ENCODE measurements at regions not wholly inside any gene's neighbourhood (a gene's known extent, or its start where the extent isn't known, plus 50 kb on each side); places are given as distances from the start of the nearest gene placed in this dataset.

DNA sequence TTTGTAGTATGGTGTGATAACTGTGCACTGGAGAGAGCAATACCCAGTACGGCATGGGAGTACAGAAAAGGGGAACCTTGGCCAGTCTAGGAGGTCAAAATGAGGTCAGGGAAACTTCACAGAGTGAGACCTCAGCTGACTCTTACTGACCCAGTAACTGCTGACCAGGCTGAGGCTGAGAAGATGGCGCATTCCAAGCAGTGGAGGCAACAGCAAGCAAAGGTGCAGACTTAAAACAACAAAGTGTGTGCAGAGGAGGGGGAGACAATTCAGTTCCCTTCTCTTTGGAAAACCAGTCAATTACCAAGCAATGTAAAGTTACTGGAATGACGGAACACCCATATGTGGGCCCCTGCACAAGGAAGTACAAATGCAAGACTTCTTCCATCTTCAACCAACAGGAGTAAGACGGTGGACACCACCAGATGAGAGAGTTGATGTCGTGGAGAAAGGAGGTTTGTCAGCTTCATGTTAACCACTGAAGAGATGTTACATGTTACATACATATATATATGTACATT lies 54.6 kb upstream of the PRDX6 start:
- TF ChIP-seq EP300 (IDR thresholded peaks at IDR 0.05), result no peak
- TF ChIP-seq, protein P1, sequence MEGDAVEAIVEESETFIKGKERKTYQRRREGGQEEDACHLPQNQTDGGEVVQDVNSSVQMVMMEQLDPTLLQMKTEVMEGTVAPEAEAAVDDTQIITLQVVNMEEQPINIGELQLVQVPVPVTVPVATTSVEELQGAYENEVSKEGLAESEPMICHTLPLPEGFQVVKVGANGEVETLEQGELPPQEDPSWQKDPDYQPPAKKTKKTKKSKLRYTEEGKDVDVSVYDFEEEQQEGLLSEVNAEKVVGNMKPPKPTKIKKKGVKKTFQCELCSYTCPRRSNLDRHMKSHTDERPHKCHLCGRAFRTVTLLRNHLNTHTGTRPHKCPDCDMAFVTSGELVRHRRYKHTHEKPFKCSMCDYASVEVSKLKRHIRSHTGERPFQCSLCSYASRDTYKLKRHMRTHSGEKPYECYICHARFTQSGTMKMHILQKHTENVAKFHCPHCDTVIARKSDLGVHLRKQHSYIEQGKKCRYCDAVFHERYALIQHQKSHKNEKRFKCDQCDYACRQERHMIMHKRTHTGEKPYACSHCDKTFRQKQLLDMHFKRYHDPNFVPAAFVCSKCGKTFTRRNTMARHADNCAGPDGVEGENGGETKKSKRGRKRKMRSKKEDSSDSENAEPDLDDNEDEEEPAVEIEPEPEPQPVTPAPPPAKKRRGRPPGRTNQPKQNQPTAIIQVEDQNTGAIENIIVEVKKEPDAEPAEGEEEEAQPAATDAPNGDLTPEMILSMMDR (IDR thresholded peaks at IDR 0.05), result no peak
- TF ChIP-seq POLR2AphosphoS5 (IDR thresholded peaks at IDR 0.05), result no peak

Data from upper lobe of left lung (tissue), 4 donors.